NCI-H1105 treated with DMSO at 0.1 percent for 48 hours (cell line): ENCODE measurements at regions not wholly inside any gene's neighbourhood (a gene's known extent, or its start where the extent isn't known, plus 50 kb on each side); places are given as distances from the start of the nearest gene placed in this dataset.

Experiments used
- DNase-seq: peaks from one replicate; lab custom pipeline; 2025; lab: John Stamatoyannopoulos, UW

GRCh38 chr9:115169003-115169402, 51.0 kb upstream of the TNC start:
- DNase-seq = no peak

- DNase-seq = no peak
Observed at GRCh38 chr9:115170358-115171073, 52.6 kb upstream of the TNC start.

GRCh38 chr9:115171921-115172388, 54.0 kb upstream of the TNC start:
- DNase-seq = no peak

GRCh38 chr9:115182264-115182663, 64.3 kb upstream of the TNC start:
- DNase-seq = no peak

GRCh38 chr9:115183436-115183835, 65.5 kb upstream of the TNC start:
- no peak for DNase-seq

GRCh38 chr9:115189686-115190085, 71.7 kb upstream of the TNC start:
- DNase-seq = no peak

- DNase-seq = no peak
Observed at GRCh38 chr9:115191667-115192066, 73.7 kb upstream of the TNC start.

- no peak for DNase-seq
Observed at GRCh38 chr9:115192280-115192679, 74.3 kb upstream of the TNC start.

- DNase-seq = no peak
Observed at GRCh38 chr9:115192835-115193525, 75.0 kb upstream of the TNC start.

GRCh38 chr9:115193777-115194176, 75.8 kb upstream of the TNC start:
- DNase-seq = no peak

GRCh38 chr9:115194216-115194615, 76.3 kb upstream of the TNC start:
- no peak for DNase-seq

- no peak for DNase-seq
Observed at GRCh38 chr9:115195912-115196311, 78.0 kb upstream of the TNC start.

- no peak for DNase-seq
Observed at GRCh38 chr9:115196919-115197318, 79.0 kb upstream of the TNC start.

- DNase-seq = no peak
Observed at GRCh38 chr9:115198001-115198400, 80.0 kb upstream of the TNC start.

- no peak for DNase-seq
Observed at GRCh38 chr9:115200711-115201505, 83.0 kb upstream of the TNC start.

- DNase-seq = no peak
Observed at GRCh38 chr9:115202181-115202580, 84.2 kb upstream of the TNC start.

- DNase-seq = no peak
Observed at GRCh38 chr9:115202960-115203751, 85.2 kb upstream of the TNC start.

- no peak for DNase-seq
Observed at GRCh38 chr9:115204904-115205453, 87.0 kb upstream of the TNC start.

- no peak for DNase-seq
Observed at GRCh38 chr9:115207003-115207836, 89.3 kb upstream of the TNC start.

- DNase-seq = no peak
Observed at GRCh38 chr9:115208501-115208900, 90.5 kb upstream of the TNC start.
